ENCODE measurements at regions not wholly inside any gene's neighbourhood (a gene's known extent, or its start where the extent isn't known, plus 50 kb on each side); places are given as distances from the start of the nearest gene placed in this dataset.

- H3K27ac ChIP-seq: no peak overlapping the region
- in situ Hi-C loops (cut with MboI; ENCODE audit: low pct_ligation_motif_present in 1 of 4, low pct_unique_long_range_greater_than_20kb in 1 of 4, low sequenced_read_pairs in 3 of 4) (loop anchor here in 1 of 4 donors (25.0 kb wide), 2 partner anchors 475 to 625 kb away; partner anchors contain the start of gene CDYL), intact Hi-C loops (cut with DNase I; ENCODE audit: low total_unique reads) (no loop called here)
- TF ChIP-seq EP300 (IDR thresholded peaks at IDR 0.05; ENCODE audit: low read depth): no peak
- DNase-seq: no peak
- H3K27me3 ChIP-seq: no peaks in the 10 kb centered on the region
- H3K9me3 ChIP-seq: peaks cover 7 to 12% of the 10 kb centered on the region in 2 donors
- peaks cover under 1 to 14% (median 12%) of the 10 kb centered on the region in 4 donors for H3K4me1 ChIP-seq
- no peak overlapping the region for H3K4me3 ChIP-seq
- H3K36me3 ChIP-seq: no peaks in the 10 kb centered on the region
These were observed 176.8 kb upstream of the ECI2 start for GRCh38 chr6:4311976-4312860.

GRCh38 chr6:4309540-4309939 lies 174.2 kb upstream of the ECI2 start:
- H3K27ac ChIP-seq: no peak overlapping the region
- H3K4me1 ChIP-seq: peaks cover 0 to 7% (median 2%) of the 10 kb centered on the region in 4 donors
- WGBS, 2 donors (ENCODE audit: low coverage in 1 of 2): 60 to 71% methylated on average over 1 to 3 of the region's 3 CpGs
- no peak for DNase-seq
- H3K4me3 ChIP-seq: no peak overlapping the region
- peaks cover 7 to 12% of the 10 kb centered on the region in 2 donors for H3K9me3 ChIP-seq
- in situ Hi-C loops (cut with MboI; ENCODE audit: low pct_ligation_motif_present in 1 of 4, low pct_unique_long_range_greater_than_20kb in 1 of 4, low sequenced_read_pairs in 3 of 4) (loop anchor here in 1 of 4 donors (25.0 kb wide), 2 partner anchors 478 to 628 kb away; partner anchors contain the start of gene CDYL), intact Hi-C loops (cut with DNase I; ENCODE audit: low total_unique reads) (no loop called here)
- TF ChIP-seq POLR2AphosphoS5 (IDR thresholded peaks at IDR 0.05) (no peak), POLR2A (IDR thresholded peaks at IDR 0.05) (no peak), EP300 (IDR thresholded peaks at IDR 0.05; ENCODE audit: low read depth) (no peak), CTCF (IDR thresholded peaks at IDR 0.05) (no peak)
- no peaks in the 10 kb centered on the region for H3K27me3 ChIP-seq
- no peaks in the 10 kb centered on the region for H3K36me3 ChIP-seq

GRCh38 chr6:4308364-4308763 lies 173.0 kb upstream of the ECI2 start:
- DNase-seq: no peak
- peaks cover 7 to 12% of the 10 kb centered on the region in 2 donors for H3K9me3 ChIP-seq
- intact Hi-C loops (cut with DNase I; ENCODE audit: low total_unique reads): no loop called here
- in situ Hi-C loops (cut with MboI; ENCODE audit: low pct_ligation_motif_present in 1 of 4, low pct_unique_long_range_greater_than_20kb in 1 of 4, low sequenced_read_pairs in 3 of 4): loop anchor here in 1 of 4 donors (25.0 kb wide), 2 partner anchors 479 to 629 kb away; partner anchors contain the start of gene CDYL
- no peaks in the 10 kb centered on the region for H3K36me3 ChIP-seq
- TF ChIP-seq EP300 (IDR thresholded peaks at IDR 0.05; ENCODE audit: low read depth): no peak
- TF ChIP-seq CTCF (IDR thresholded peaks at IDR 0.05): no peak
- TF ChIP-seq POLR2AphosphoS5 (IDR thresholded peaks at IDR 0.05): no peak
- no peak for TF ChIP-seq POLR2A (IDR thresholded peaks at IDR 0.05)
- 0% methylated on average over 1 of the region's 1 CpG for WGBS, 2 donors (ENCODE audit: low coverage in 1 of 2)
- no peak overlapping the region for H3K4me3 ChIP-seq
- no peaks in the 10 kb centered on the region for H3K27me3 ChIP-seq
- peaks cover 0 to 5% (median 2%) of the 10 kb centered on the region in 4 donors for H3K4me1 ChIP-seq
- H3K27ac ChIP-seq: no peak overlapping the region

GRCh38 chr6:4304927-4305455 lies 169.6 kb upstream of the ECI2 start:
- DNase-seq: no peak
- in situ Hi-C loops (cut with MboI; ENCODE audit: low pct_ligation_motif_present in 1 of 4, low pct_unique_long_range_greater_than_20kb in 1 of 4, low sequenced_read_pairs in 3 of 4): loop anchor here in 1 of 4 donors (25.0 kb wide), 2 partner anchors 482 to 632 kb away; partner anchors contain the start of gene CDYL
- H3K4me3 ChIP-seq: no peak overlapping the region
- no peaks in the 10 kb centered on the region for H3K36me3 ChIP-seq
- TF ChIP-seq POLR2A (IDR thresholded peaks at IDR 0.05) (no peak), EP300 (IDR thresholded peaks at IDR 0.05; ENCODE audit: low read depth) (no peak), POLR2AphosphoS5 (IDR thresholded peaks at IDR 0.05) (no peak), CTCF (IDR thresholded peaks at IDR 0.05) (no peak)
- no peaks in the 10 kb centered on the region for H3K27me3 ChIP-seq
- H3K9me3 ChIP-seq: no peaks in the 10 kb centered on the region
- intact Hi-C loops (cut with DNase I; ENCODE audit: low total_unique reads): no loop called here
- H3K4me1 ChIP-seq: no peaks in the 10 kb centered on the region
- no peak overlapping the region for H3K27ac ChIP-seq

Measured in transverse colon (tissue), 4 donors.